RWPE2 (cell line): ENCODE measurements at regions not wholly inside any gene's neighbourhood (a gene's known extent, or its start where the extent isn't known, plus 50 kb on each side); places are given as distances from the start of the nearest gene placed in this dataset.

Experiments
- ATAC-seq: fragments of 200-7000 bp; cut with Tn5 transposase; 3 replicates; pipeline ENCODE4 v1.9.1; 2021; ENCODE audit warnings: low read depth
- DNase-seq: peaks from one replicate; pipeline ENCODE4 v3.0.0-alpha.2; 2020; ENCODE audit warnings: low spot score
- H3K27ac ChIP-seq: fragments of 450-650 bp; 2 replicates; pipeline ENCODE4 v1.5.1; 2017; ENCODE audit warnings: mild to moderate bottlenecking; ENCODE audit not compliant: poor library complexity, severe bottlenecking
- H3K27me3 ChIP-seq: fragments of 250-450 bp; sonication (Bioruptor Pico); 2 replicates; pipeline ENCODE4 v1.5.1; 2021; ENCODE audit warnings: mild to moderate bottlenecking, moderate library complexity; ENCODE audit not compliant: insufficient read depth, poor library complexity, severe bottlenecking
- H3K36me3 ChIP-seq: fragments of 250-450 bp; sonication (Bioruptor Pico); 2 replicates; pipeline ENCODE4 v1.5.1; 2020; ENCODE audit warnings: low read depth, mild to moderate bottlenecking, moderate library complexity
- H3K4me1 ChIP-seq: fragments of 250-450 bp; sonication (Bioruptor Pico); 2 replicates; pipeline ENCODE4 v1.5.1; 2021; ENCODE audit warnings: mild to moderate bottlenecking, moderate library complexity; ENCODE audit not compliant: insufficient read depth, poor library complexity, severe bottlenecking
- H3K4me3 ChIP-seq: fragments of 250-450 bp; sonication (Bioruptor Pico); 2 replicates; pipeline ENCODE4 v1.5.1; 2021; ENCODE audit warnings: mild to moderate bottlenecking, moderate library complexity; ENCODE audit not compliant: severe bottlenecking
- H3K9me3 ChIP-seq: fragments of 250-450 bp; sonication (Bioruptor Pico); 2 replicates; pipeline ENCODE4 v1.5.1; 2021; ENCODE audit warnings: mild to moderate bottlenecking, moderate library complexity; ENCODE audit not compliant: severe bottlenecking
- TF ChIP-seq, protein P1 (sequence below): fragments of 450-650 bp; IDR thresholded peaks from one replicate; pipeline ENCODE4 v1.5.1; 2017; ENCODE audit warnings: mild to moderate bottlenecking, moderate library complexity; ENCODE audit not compliant: poor library complexity, severe bottlenecking

DNA sequence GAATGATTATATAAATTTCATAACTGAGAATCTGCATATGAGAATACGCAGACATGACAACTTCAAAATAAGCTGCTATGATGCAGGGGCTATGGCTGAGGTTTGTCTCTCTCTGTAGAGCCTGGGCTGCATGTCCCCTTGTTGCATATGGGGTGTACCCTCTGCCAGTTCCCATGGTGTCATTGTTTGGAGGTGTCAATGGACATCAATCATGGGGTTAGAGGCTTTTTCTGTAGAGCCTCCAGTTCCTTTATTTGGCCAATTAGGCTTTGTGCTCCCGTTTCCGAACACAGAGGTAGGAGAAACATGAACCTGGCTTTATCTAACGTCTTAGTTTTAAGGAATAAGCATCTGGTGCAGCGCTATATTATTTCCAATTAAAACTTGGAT is 77.3 kb upstream of the RARB start:
- Histone ChIP-seq H3K27me3 (no peaks in the 10 kb centered on the region), H3K27ac (no peak overlapping the region), H3K4me3 (no peak overlapping the region), H3K9me3 (no peaks in the 10 kb centered on the region), H3K4me1 (no peaks in the 10 kb centered on the region), H3K36me3 (no peaks in the 10 kb centered on the region)
- DNase-seq (no peak), ATAC-seq (no peak)
- TF ChIP-seq, protein P1, sequence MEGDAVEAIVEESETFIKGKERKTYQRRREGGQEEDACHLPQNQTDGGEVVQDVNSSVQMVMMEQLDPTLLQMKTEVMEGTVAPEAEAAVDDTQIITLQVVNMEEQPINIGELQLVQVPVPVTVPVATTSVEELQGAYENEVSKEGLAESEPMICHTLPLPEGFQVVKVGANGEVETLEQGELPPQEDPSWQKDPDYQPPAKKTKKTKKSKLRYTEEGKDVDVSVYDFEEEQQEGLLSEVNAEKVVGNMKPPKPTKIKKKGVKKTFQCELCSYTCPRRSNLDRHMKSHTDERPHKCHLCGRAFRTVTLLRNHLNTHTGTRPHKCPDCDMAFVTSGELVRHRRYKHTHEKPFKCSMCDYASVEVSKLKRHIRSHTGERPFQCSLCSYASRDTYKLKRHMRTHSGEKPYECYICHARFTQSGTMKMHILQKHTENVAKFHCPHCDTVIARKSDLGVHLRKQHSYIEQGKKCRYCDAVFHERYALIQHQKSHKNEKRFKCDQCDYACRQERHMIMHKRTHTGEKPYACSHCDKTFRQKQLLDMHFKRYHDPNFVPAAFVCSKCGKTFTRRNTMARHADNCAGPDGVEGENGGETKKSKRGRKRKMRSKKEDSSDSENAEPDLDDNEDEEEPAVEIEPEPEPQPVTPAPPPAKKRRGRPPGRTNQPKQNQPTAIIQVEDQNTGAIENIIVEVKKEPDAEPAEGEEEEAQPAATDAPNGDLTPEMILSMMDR, result no peak

DNA sequence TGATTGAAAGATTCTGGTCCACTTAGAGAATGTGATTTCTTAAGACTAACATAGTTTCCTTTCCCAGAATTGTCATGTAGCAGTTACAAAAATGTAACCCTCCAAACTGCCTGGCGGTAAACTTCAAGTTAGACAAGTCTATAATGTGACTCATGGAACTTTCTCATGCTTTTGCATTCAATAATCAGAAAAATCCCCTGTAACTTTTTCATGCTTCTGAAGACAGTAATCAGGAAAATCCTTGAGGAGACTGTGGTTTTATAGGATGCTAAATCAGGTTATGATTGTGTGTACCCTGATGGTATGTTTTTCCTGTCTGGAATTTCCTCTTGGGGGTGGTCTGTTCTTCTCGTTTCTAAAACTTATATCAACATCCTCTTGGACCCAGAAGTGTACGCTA is 74.0 kb upstream of the RARB start:
- Histone ChIP-seq H3K4me1 (no peaks in the 10 kb centered on the region), H3K4me3 (no peak overlapping the region), H3K27ac (no peak overlapping the region), H3K27me3 (no peaks in the 10 kb centered on the region), H3K9me3 (no peaks in the 10 kb centered on the region), H3K36me3 (no peaks in the 10 kb centered on the region)
- DNase-seq (no peak), ATAC-seq (no peak)
- TF ChIP-seq, protein P1, result no peak

- no peak for ATAC-seq
Observed at GRCh38 chr3:25355034-25355885, 72.8 kb upstream of the RARB start.

GRCh38 chr3:25355998-25356397 is 72.1 kb upstream of the RARB start:
- ATAC-seq (no peak), DNase-seq (no peak)
- no peaks in the 10 kb centered on the region for H3K9me3 ChIP-seq
- no peaks in the 10 kb centered on the region for H3K36me3 ChIP-seq
- TF ChIP-seq, protein P1, result no peak
- H3K4me1 ChIP-seq, result no peaks in the 10 kb centered on the region
- H3K27ac ChIP-seq, result no peak overlapping the region
- no peaks in the 10 kb centered on the region for H3K27me3 ChIP-seq
- no peak overlapping the region for H3K4me3 ChIP-seq

More at GRCh38 chr3:25355034-25355885, 72.8 kb upstream of the RARB start:
- no peaks in the 10 kb centered on the region for H3K27me3 ChIP-seq
- TF ChIP-seq, protein P1, result no peak
- H3K36me3 ChIP-seq, result no peaks in the 10 kb centered on the region
- no peaks in the 10 kb centered on the region for H3K4me1 ChIP-seq
- H3K4me3 ChIP-seq, result no peak overlapping the region
- no peak for DNase-seq
- H3K9me3 ChIP-seq, result no peaks in the 10 kb centered on the region
- H3K27ac ChIP-seq, result no peak overlapping the region

- Histone ChIP-seq H3K9me3 (no peaks in the 10 kb centered on the region), H3K27me3 (no peaks in the 10 kb centered on the region), H3K36me3 (no peaks in the 10 kb centered on the region), H3K27ac (no peak overlapping the region), H3K4me3 (no peak overlapping the region), H3K4me1 (no peaks in the 10 kb centered on the region)
- TF ChIP-seq, protein P1, result no peak
- ATAC-seq (no peak), DNase-seq (no peak)
Observed at GRCh38 chr3:25362118-25362517, 65.9 kb upstream of the RARB start.
